Retinal pigment epithelial cell (primary cell): ENCODE measurements at regions not wholly inside any gene's neighbourhood (a gene's known extent, or its start where the extent isn't known, plus 50 kb on each side); places are given as distances from the start of the nearest gene placed in this dataset.

ENCODE experiments used
- DNase-seq: peaks from one replicate; pipeline ENCODE4 v3.0.0-alpha.2; 2010; ENCODE audit warnings: low read depth
- H3K4me3 ChIP-seq: 2 replicates; pipeline ENCODE4 v1.5.1; 2011; ENCODE audit warnings: mild to moderate bottlenecking, low read length, control low read depth, moderate library complexity
- TF ChIP-seq, protein P1 (sequence below): conservative IDR thresholded peaks from 2 replicates; pipeline ENCODE4 v1.5.1; 2011; ENCODE audit warnings: low read depth, low read length, control low read depth, inconsistent platforms

DNA sequence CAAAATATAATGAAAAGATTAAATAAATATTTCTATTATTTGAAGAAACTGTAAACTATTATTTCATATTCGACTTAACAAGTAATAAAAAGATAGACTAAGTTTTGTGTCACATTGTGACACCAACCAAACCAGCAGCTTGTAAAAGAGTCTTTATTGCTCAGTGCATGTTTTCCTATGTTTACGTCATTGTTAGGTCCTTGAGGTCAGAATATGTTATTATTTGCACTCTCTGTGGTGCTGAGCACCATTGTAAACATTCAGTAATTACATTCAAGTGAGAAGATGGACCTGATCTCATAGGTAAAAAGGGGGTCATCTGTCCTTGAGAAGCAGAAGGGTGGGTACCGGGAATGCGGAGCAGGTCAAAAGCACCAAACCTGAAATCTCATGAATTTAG lies 1999.1 kb upstream of the CELF4 start:
- TF ChIP-seq, protein P1, sequence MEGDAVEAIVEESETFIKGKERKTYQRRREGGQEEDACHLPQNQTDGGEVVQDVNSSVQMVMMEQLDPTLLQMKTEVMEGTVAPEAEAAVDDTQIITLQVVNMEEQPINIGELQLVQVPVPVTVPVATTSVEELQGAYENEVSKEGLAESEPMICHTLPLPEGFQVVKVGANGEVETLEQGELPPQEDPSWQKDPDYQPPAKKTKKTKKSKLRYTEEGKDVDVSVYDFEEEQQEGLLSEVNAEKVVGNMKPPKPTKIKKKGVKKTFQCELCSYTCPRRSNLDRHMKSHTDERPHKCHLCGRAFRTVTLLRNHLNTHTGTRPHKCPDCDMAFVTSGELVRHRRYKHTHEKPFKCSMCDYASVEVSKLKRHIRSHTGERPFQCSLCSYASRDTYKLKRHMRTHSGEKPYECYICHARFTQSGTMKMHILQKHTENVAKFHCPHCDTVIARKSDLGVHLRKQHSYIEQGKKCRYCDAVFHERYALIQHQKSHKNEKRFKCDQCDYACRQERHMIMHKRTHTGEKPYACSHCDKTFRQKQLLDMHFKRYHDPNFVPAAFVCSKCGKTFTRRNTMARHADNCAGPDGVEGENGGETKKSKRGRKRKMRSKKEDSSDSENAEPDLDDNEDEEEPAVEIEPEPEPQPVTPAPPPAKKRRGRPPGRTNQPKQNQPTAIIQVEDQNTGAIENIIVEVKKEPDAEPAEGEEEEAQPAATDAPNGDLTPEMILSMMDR, result no peak

DNA sequence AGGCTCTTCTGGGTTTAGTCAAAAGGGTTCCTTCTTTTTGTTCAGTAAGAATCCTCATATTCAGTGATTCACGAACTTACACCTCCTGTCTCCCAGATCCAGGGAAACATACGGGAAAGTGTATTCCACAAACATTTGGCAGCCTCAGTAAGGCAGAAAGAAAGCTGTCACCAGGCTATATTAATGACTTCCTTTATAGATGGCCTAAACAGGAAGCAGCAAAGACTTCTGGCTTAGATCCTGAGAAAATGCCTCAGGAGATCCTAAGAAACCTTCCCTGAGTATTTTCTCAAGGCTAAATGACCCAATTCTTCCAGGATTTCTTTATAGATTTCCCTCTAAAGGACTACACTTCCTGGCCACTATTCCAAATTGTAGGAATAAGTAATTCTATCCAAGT lies 1995.5 kb upstream of the CELF4 start:
- TF ChIP-seq, protein P1, result no peak
- no peak for DNase-seq
- no peak overlapping the region for H3K4me3 ChIP-seq

More for the DNA sequence above, 1999.1 kb upstream of the CELF4 start:
- DNase-seq, result no peak
- no peak overlapping the region for H3K4me3 ChIP-seq

DNA sequence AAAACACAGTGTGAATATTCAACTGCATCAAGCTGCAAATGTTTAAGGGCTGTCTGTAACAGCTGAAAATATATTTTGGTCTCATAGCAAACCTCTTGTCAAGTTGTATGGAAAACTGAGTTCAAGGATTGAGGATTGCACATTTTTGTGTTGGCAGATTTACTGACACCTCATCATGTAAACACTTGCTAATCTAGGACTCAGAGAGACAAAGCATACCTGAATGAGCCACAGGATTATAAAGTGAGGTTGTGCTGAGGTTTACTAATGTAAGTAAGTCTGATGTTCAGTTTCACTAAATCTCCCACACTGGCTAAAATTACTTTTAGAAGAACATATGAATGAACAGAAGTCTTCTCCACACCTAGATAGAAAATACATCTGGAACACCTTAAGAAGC lies 1993.1 kb upstream of the CELF4 start:
- peak; percentile 34 for DNase-seq
- TF ChIP-seq, protein P1, result no peak
- H3K4me3 ChIP-seq, result no peak overlapping the region

DNA sequence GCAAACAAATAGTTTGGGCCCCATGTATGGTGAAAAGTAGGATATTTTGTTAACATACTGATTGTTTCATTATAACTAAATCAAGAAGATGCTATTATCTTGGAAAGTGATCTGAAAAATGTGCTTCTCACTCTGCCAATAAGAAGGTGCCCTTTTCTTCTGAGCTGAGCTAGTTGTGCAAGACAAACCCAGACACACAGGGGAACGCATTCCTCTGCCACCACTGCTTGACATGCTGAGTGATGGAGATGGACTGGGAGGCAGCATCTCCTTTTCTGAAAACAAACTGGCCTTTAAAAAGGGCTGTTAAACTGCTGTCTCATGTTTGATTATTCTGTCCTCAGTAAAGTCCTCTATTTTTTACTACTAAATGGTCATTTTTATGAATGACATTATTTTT lies 1989.9 kb upstream of the CELF4 start:
- no peak overlapping the region for H3K4me3 ChIP-seq
- DNase-seq, result no peak
- TF ChIP-seq, protein P1, result no peak

DNA sequence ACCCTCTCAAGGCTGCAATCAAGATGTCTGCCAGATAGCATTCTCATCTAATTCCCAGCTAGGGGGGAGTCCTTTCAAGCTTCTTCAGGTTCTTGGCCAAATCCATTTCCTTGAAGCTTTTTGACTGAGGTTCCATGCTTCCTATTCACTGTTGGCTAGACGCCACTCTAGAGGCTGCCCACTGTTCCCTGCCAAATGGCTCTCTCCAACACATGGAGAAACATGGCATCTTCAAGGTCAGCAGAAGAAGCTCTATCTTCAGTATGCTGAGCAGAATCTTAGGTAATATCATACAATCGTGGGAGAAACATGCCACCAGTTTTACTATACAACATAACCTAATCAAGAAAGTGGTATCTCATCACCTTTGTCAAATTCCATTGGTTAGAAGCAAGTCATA lies 1985.1 kb upstream of the CELF4 start:
- no peak overlapping the region for H3K4me3 ChIP-seq
- no peak for DNase-seq
- TF ChIP-seq, protein P1, result no peak

DNA sequence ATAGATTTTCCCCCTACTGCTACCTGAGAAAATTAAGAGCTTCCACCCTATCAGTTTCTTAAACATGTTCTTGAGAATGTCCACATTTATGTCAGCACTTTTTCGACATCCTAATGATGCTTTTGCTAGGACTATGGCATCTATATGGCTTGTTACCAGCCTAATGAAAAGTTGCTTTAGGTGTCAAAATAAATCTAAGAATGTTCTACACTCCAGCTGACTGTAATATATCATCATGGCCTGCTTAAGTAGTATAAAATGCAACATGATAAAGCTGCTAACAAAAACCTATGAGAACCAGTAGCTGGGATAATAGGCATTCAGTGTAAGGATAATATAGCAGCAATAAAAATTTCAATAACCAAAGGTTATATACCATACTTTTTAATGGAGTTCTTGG lies 1983.5 kb upstream of the CELF4 start:
- TF ChIP-seq, protein P1, result no peak
- DNase-seq, result no peak
- H3K4me3 ChIP-seq, result no peak overlapping the region

DNA sequence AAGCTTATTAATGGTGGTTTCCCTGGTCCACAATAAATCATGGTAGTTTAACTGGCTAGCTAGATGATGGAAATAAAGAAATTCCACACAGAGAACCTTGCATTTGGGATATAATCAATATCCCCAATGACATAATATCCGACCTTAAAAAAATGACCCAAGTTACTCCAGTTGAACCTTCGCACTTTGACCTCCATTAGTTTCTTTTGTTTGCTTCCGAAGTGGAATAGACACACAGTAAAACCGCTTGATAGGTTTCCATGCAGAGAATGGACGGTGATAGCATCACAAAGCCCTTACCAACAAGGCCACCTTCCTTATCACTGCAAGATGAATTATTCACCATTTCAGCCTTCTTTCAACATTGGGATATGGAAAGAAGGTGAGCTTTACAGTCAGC lies 1966.1 kb upstream of the CELF4 start:
- TF ChIP-seq, protein P1, result no peak
- no peak overlapping the region for H3K4me3 ChIP-seq
- no peak for DNase-seq
